ENCODE measurements at regions not wholly inside any gene's neighbourhood (a gene's known extent, or its start where the extent isn't known, plus 50 kb on each side); places are given as distances from the start of the nearest gene placed in this dataset.

DNA sequence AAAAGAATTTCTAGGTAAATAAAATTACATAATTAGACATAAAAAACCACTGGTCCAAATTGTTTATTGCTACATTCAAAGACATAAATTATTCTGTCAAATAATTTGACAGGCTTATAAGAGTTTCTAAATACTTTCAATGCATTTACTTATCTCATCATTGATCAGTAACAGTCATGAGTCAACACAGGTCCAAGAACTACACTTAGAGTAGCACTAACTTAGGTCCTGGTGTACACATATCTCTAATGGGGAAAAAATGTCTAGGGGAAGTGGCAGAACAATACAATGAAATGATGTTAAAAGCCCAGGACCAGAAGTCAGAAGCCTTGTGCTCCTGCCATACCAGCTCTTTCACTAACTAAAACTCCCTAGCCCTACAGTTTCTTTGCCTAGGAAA is 96.5 kb upstream of the SLCO6A1 start:
- no peak for DNase-seq
- Histone ChIP-seq H3K27ac (no peak overlapping the region), H3K9me3 (peaks cover 0 to 6% (median 0%) of the 10 kb centered on the region in 3 donors), H3K4me1 (no peaks in the 10 kb centered on the region), H3K27me3 (no peaks in the 10 kb centered on the region), H3K4me3 (no peak overlapping the region), H3K36me3 (replicated peaks in 1 of 2; ENCODE audit: insufficient read depth in 1 of 2, low read depth in 2 of 2) (no peaks in the 10 kb centered on the region)
- no peak for ATAC-seq
- intact Hi-C loops (cut with DNase I) = no loop called here
- TF ChIP-seq POLR2A (IDR thresholded peaks at IDR 0.05) = no peak
- TF ChIP-seq, protein P1, sequence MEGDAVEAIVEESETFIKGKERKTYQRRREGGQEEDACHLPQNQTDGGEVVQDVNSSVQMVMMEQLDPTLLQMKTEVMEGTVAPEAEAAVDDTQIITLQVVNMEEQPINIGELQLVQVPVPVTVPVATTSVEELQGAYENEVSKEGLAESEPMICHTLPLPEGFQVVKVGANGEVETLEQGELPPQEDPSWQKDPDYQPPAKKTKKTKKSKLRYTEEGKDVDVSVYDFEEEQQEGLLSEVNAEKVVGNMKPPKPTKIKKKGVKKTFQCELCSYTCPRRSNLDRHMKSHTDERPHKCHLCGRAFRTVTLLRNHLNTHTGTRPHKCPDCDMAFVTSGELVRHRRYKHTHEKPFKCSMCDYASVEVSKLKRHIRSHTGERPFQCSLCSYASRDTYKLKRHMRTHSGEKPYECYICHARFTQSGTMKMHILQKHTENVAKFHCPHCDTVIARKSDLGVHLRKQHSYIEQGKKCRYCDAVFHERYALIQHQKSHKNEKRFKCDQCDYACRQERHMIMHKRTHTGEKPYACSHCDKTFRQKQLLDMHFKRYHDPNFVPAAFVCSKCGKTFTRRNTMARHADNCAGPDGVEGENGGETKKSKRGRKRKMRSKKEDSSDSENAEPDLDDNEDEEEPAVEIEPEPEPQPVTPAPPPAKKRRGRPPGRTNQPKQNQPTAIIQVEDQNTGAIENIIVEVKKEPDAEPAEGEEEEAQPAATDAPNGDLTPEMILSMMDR (IDR thresholded peaks at IDR 0.05) = no peak

DNA sequence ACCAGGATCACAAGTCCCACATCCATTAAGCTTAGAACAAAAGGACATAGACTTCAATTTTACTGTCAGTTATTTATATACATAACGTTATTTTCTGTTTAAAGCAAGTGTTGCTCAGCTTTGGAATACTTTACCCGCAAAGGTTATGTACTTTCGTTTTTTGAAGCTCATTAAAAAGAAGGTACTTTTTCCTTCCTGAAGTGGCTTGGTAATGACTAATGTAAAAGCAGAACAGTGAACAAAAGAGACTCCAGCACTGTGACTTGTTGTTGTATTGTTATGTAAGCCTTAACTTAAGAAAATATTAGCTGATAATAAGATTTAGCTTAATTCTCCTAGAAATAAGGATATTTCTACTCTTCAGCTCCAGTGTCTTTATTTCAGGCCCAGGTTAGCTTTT is 97.3 kb upstream of the SLCO6A1 start:
- Histone ChIP-seq H3K36me3 (replicated peaks in 1 of 2; ENCODE audit: insufficient read depth in 1 of 2, low read depth in 2 of 2) (no peaks in the 10 kb centered on the region), H3K27me3 (no peaks in the 10 kb centered on the region), H3K27ac (no peak overlapping the region), H3K4me3 (no peak overlapping the region), H3K9me3 (peaks cover 0 to 6% (median 0%) of the 10 kb centered on the region in 3 donors), H3K4me1 (no peaks in the 10 kb centered on the region)
- intact Hi-C loops (cut with DNase I) = no loop called here
- TF ChIP-seq, protein P1 (IDR thresholded peaks at IDR 0.05) = no peak
- no peak for TF ChIP-seq POLR2A (IDR thresholded peaks at IDR 0.05)
- WGBS, 2 donors = 56 to 73% methylated on average over 3 of the region's 3 CpGs
- no peak for ATAC-seq
- no peak for DNase-seq

DNA sequence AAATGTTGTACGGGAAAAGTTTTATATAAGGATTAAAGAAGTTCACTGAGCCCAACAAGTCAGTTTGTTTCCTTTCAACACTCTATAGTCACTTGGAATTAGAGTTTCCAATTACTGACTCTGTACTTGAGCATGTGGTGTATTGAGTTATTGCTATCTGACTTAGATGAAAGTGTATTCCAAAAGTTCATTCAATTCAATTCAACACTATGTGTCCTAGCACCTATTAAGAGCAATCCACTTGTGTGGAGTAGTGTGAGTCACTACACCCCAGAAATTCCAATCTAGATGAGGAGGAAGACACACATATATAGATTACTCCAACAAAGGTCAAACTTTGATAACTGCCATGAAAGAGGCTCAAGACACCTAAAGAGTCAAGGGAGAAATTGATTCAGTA is 98.2 kb upstream of the SLCO6A1 start:
- no peak for DNase-seq
- no peak overlapping the region for H3K27ac ChIP-seq
- intact Hi-C loops (cut with DNase I) = no loop called here
- no peak for TF ChIP-seq POLR2A (IDR thresholded peaks at IDR 0.05)
- TF ChIP-seq, protein P1 (IDR thresholded peaks at IDR 0.05) = no peak
- peaks cover 0 to 6% (median 0%) of the 10 kb centered on the region in 3 donors for H3K9me3 ChIP-seq
- H3K4me1 ChIP-seq = no peaks in the 10 kb centered on the region
- WGBS, 2 donors = 86 to 94% methylated on average over 1 of the region's 1 CpG
- no peaks in the 10 kb centered on the region for H3K36me3 ChIP-seq (replicated peaks in 1 of 2; ENCODE audit: insufficient read depth in 1 of 2, low read depth in 2 of 2)
- no peak for ATAC-seq
- H3K27me3 ChIP-seq = no peaks in the 10 kb centered on the region
- H3K4me3 ChIP-seq = no peak overlapping the region

DNA sequence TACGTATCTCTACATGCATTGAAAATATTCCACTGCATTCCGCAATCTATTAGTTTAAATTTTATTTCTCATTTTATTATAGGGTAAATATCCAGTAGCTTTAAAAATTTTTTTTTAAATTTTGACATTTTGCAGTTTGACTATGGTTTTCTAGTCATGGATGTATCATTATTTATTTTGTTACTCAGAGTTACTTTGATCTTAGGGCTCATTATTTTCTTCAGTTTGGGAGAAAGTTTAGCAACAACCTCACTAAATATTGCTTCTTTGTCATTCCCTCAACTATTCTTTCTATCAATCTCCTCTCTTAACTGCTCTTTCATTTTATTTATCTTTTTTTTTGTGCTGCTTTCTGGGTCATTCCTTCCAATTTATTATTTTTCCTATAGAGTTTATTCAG is 100.5 kb upstream of the SLCO6A1 start:
- peaks cover 0 to under 1% (median 0%) of the 10 kb centered on the region in 3 donors for H3K9me3 ChIP-seq
- DNase-seq (no peak), ATAC-seq (no peak)
- H3K36me3 ChIP-seq (replicated peaks in 1 of 2; ENCODE audit: insufficient read depth in 1 of 2, low read depth in 2 of 2) = no peaks in the 10 kb centered on the region
- H3K4me1 ChIP-seq = no peaks in the 10 kb centered on the region
- H3K4me3 ChIP-seq = no peak overlapping the region
- H3K27ac ChIP-seq = no peak overlapping the region
- no peaks in the 10 kb centered on the region for H3K27me3 ChIP-seq
- TF ChIP-seq POLR2A (IDR thresholded peaks at IDR 0.05) = no peak
- TF ChIP-seq, protein P1 (IDR thresholded peaks at IDR 0.05) = no peak
- intact Hi-C loops (cut with DNase I) = no loop called here
- 90 to 94% methylated on average over 2 of the region's 2 CpGs for WGBS, 2 donors

DNA sequence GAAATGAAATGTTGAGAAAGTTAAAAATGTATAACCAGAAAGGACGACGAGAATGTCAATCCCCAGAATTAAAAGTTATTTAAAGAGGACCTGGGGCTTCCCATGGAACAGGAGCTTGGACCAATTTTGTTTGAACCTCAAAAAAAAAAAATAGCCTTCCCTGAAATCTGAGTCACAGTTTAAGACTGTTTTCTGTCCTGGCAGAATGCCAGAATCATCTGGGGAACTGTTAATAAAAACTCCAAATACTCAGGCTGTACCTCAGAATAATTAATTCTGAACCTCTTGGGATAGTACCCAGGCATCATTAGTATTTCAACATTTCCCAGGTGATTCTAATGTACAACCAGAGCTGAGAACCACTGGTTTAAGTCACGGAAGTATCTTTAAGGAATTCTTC is 102.2 kb upstream of the SLCO6A1 start:
- Histone ChIP-seq H3K9me3 (no peaks in the 10 kb centered on the region), H3K27ac (no peak overlapping the region), H3K27me3 (no peaks in the 10 kb centered on the region), H3K4me1 (no peaks in the 10 kb centered on the region), H3K36me3 (replicated peaks in 1 of 2; ENCODE audit: insufficient read depth in 1 of 2, low read depth in 2 of 2) (no peaks in the 10 kb centered on the region), H3K4me3 (no peak overlapping the region)
- intact Hi-C loops (cut with DNase I) = no loop called here
- DNase-seq = no peak
- ATAC-seq = no peak
- 73 to 84% methylated on average over 3 of the region's 3 CpGs for WGBS, 2 donors
- no peak for TF ChIP-seq POLR2A (IDR thresholded peaks at IDR 0.05)
- TF ChIP-seq, protein P1 (IDR thresholded peaks at IDR 0.05) = no peak

Measured in body of pancreas (tissue), 4 donors.